ENCODE measurements at regions not wholly inside any gene's neighbourhood (a gene's known extent, or its start where the extent isn't known, plus 50 kb on each side); places are given as distances from the start of the nearest gene placed in this dataset.

GRCh38 chr2:128660836-128661235 is 342.2 kb upstream of the HS6ST1 start:
- H3K4me1 ChIP-seq (ENCODE audit: control insufficient read depth, low read length): no peaks in the 10 kb centered on the region
- no peaks in the 10 kb centered on the region for H3K79me2 ChIP-seq (ENCODE audit: control insufficient read depth, low read length)
- TF ChIP-seq EZH2phosphoT487 (IDR thresholded peaks at IDR 0.05; ENCODE audit: borderline replicate concordance, low read length): no peak
- no peak for TF ChIP-seq CTCF (IDR thresholded peaks at IDR 0.05; ENCODE audit: low read depth, low read length, poor library complexity, severe bottlenecking)
- no peak overlapping the region for H3K4me2 ChIP-seq (ENCODE audit: low read length)
- no peak overlapping the region for H3K4me3 ChIP-seq (ENCODE audit: low read length)
- no peak overlapping the region for H3K27ac ChIP-seq (ENCODE audit: low read depth, low read length)
- no peaks in the 10 kb centered on the region for H3K9me3 ChIP-seq (ENCODE audit: control insufficient read depth, insufficient read depth, low read length)
- H4K20me1 ChIP-seq (ENCODE audit: control insufficient read depth, insufficient read depth, low read depth, low read length): no peaks in the 10 kb centered on the region
- no peaks in the 10 kb centered on the region for H3K36me3 ChIP-seq (ENCODE audit: control insufficient read depth, low read length)
- H3F3A ChIP-seq (ENCODE audit: control insufficient read depth, insufficient read depth): no peaks in the 10 kb centered on the region
- H3K27me3 ChIP-seq (ENCODE audit: control insufficient read depth, low read length): 0 out of 2 replicates have a peak, but pooled peaks cover 5% of the 10 kb centered on the region
- no peaks in the 10 kb centered on the region for H3K9me2 ChIP-seq (replicated peaks; ENCODE audit: control insufficient read depth, low read length)

DNA sequence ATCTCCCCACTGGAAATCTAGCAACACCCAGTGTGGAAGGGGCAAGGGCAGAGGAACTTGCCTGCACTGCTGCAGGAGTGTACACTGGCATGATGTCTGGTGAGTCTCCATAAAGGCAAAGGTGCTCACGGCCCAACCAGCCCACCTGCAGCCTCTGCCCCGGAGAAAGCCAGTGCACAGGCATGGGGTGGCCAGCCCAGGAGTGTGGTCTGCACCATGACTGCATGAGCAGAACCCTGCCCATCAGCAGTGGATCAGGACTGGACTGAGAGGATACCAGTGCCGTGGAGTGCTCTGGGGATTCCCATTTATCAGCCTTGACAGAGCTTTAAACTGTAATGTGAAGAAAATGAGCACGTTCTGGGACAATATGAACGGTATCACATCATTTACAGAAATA is 342.6 kb upstream of the HS6ST1 start:
- TF ChIP-seq EZH2phosphoT487 (IDR thresholded peaks at IDR 0.05; ENCODE audit: borderline replicate concordance, low read length) (no peak), CTCF (IDR thresholded peaks at IDR 0.05; ENCODE audit: low read depth, low read length, poor library complexity, severe bottlenecking) (no peak)
- no peaks in the 10 kb centered on the region for H3K9me2 ChIP-seq (replicated peaks; ENCODE audit: control insufficient read depth, low read length)
- no peak overlapping the region for H3K27ac ChIP-seq (ENCODE audit: low read depth, low read length)
- no peaks in the 10 kb centered on the region for H3F3A ChIP-seq (ENCODE audit: control insufficient read depth, insufficient read depth)
- H3K9me3 ChIP-seq (ENCODE audit: control insufficient read depth, insufficient read depth, low read length): no peaks in the 10 kb centered on the region
- H4K20me1 ChIP-seq (ENCODE audit: control insufficient read depth, insufficient read depth, low read depth, low read length): no peaks in the 10 kb centered on the region
- H3K27me3 ChIP-seq (ENCODE audit: control insufficient read depth, low read length): 0 out of 2 replicates have a peak, but pooled peaks cover 5% of the 10 kb centered on the region
- H3K4me1 ChIP-seq (ENCODE audit: control insufficient read depth, low read length): no peaks in the 10 kb centered on the region
- no peak overlapping the region for H3K4me3 ChIP-seq (ENCODE audit: low read length)
- no peaks in the 10 kb centered on the region for H3K36me3 ChIP-seq (ENCODE audit: control insufficient read depth, low read length)
- no peak overlapping the region for H3K4me2 ChIP-seq (ENCODE audit: low read length)
- no peaks in the 10 kb centered on the region for H3K79me2 ChIP-seq (ENCODE audit: control insufficient read depth, low read length)

- no peak overlapping the region for H3K4me3 ChIP-seq (ENCODE audit: low read length)
- no peaks in the 10 kb centered on the region for H3F3A ChIP-seq (ENCODE audit: control insufficient read depth, insufficient read depth)
- H3K79me2 ChIP-seq (ENCODE audit: control insufficient read depth, low read length): no peaks in the 10 kb centered on the region
- TF ChIP-seq EZH2phosphoT487 (IDR thresholded peaks at IDR 0.05; ENCODE audit: borderline replicate concordance, low read length) (no peak), CTCF (IDR thresholded peaks at IDR 0.05; ENCODE audit: low read depth, low read length, poor library complexity, severe bottlenecking) (no peak)
- H3K4me2 ChIP-seq (ENCODE audit: low read length): no peak overlapping the region
- no peak overlapping the region for H3K27ac ChIP-seq (ENCODE audit: low read depth, low read length)
- 0 out of 2 replicates have a peak, but pooled peaks cover 5% of the 10 kb centered on the region for H3K27me3 ChIP-seq (ENCODE audit: control insufficient read depth, low read length)
- no peaks in the 10 kb centered on the region for H3K9me2 ChIP-seq (replicated peaks; ENCODE audit: control insufficient read depth, low read length)
- no peaks in the 10 kb centered on the region for H3K36me3 ChIP-seq (ENCODE audit: control insufficient read depth, low read length)
- H4K20me1 ChIP-seq (ENCODE audit: control insufficient read depth, insufficient read depth, low read depth, low read length): no peaks in the 10 kb centered on the region
- no peaks in the 10 kb centered on the region for H3K4me1 ChIP-seq (ENCODE audit: control insufficient read depth, low read length)
- no peaks in the 10 kb centered on the region for H3K9me3 ChIP-seq (ENCODE audit: control insufficient read depth, insufficient read depth, low read length)
These were observed 343.4 kb upstream of the HS6ST1 start for GRCh38 chr2:128662051-128662471.

Measured in DOHH2 (cell line).